GM19351 (cell line): ENCODE measurements at regions not wholly inside any gene's neighbourhood (a gene's known extent, or its start where the extent isn't known, plus 50 kb on each side); places are given as distances from the start of the nearest gene placed in this dataset.
"Not testable (repeated sequence)": the region's sequence is repeated elsewhere in the genome, so short reads cannot be mapped to it uniquely, and the experiment has no call there.

Experiments
- ATAC-seq: cut with Tn5 transposase; IDR thresholded peaks from one replicate; pipeline ENCODE4 v1.9.1; 2021; ENCODE audit warnings: mild to moderate bottlenecking, moderate library complexity; ENCODE audit not compliant: unreplicated experiment

GRCh38 chr10:108633046-108633445 is 1290.3 kb downstream of the XPNPEP1 start:
- no peak for ATAC-seq

- peak; percentile 30 for ATAC-seq
These were observed 1291.2 kb downstream of the XPNPEP1 start for GRCh38 chr10:108632144-108632543.

GRCh38 chr10:108631332-108631731 is 1292.0 kb downstream of the XPNPEP1 start:
- peak; percentile 94 for ATAC-seq

GRCh38 chr10:108629834-108630233 is 1293.5 kb downstream of the XPNPEP1 start:
- no peak for ATAC-seq

DNA sequence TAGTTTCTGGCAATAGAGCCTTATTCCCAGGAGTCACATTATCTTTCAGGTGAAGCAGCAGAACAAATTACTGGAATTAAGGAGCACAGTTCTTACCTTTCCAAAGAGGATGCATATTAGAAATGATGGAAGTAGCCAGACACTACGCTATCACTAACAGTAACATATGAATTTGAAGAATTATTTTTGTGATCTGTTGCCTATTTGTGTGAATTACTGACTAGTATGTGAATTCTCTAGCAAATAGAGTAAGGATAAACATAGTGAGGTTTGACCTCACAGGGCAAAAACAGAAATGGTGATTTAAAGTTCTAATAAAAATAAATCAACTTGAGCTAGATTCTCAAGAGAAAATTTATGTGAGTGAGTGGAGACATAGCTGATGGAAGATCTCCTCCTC is 1299.3 kb downstream of the XPNPEP1 start:
- no peak for ATAC-seq

- no peak for ATAC-seq
These were observed 1302.3 kb downstream of the XPNPEP1 start for GRCh38 chr10:108620821-108621534.

DNA sequence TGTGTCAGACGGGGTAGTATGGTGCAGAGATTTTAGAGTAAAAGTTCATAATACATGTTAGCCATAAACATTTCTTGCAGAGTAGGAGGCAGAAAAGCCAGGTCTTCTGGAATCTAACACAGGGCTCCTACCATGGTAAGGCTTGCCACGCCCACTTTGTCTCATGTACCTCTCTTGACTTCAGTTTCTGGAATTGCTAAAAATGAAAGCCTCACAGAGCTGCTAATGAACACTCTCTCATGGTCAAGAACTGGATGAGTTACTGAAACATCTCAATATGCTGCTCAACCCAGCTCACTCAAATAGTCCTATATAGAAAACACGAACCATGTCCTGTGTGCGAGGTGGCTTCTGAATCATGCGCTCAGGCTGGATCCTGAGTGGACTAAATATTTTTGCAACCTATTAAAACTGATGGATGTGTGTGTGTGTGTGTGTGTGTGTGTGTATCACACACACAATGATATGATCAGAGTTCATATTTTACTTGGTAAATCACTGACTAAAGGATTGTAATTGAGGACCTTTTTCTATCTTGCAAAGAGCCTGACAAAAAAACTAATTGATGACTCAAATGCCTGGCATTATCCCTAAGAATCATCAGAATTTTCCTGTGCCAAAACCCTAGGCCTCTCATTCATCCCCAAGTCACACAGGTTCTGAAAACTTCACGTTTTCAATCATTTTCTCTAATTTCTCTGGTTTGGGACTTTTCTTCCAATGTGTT is 1306.6 kb downstream of the XPNPEP1 start:
- ATAC-seq, result no peak

- ATAC-seq, result no peak
These were observed 1307.6 kb downstream of the XPNPEP1 start for GRCh38 chr10:108615576-108616320.

DNA sequence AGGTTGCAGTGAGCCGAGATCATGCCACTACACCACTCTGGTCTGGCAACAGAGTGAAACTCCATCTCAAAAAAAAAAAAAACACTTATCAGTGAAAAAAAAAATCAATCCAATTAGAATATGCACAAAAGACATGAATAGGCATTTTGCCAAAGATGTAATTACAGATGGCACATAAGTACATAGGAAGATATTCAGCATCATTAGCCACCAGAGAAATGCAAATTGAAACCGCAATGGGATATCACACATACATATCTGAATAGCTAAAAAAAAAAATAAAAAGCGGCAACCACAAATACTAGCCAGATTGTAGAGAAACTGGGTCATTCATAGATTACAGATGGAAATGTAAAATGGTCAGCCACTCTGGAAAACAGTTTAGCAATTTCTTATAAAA is 1310.8 kb downstream of the XPNPEP1 start:
- no peak for ATAC-seq

- no peak for ATAC-seq
These were observed 1314.5 kb downstream of the XPNPEP1 start for GRCh38 chr10:108608860-108609259.

DNA sequence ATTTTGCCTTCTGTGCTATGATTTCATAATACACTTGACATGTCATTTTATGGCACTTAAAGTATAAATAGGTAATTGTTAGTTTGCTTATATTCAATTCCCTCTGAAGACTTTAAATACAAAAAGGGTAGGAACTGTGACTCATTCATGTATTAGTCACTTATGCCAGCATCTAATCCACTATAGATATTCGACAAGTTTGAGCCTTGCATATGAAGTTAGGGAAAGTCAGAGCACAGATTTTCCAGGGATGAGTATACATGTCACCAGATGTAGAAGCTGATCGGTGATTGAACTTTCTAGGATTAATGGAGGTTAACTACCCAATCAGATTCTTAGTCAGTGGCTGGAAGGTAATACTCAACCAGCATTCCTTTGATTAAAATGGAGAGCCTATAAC is 1321.5 kb downstream of the XPNPEP1 start:
- no peak for ATAC-seq

- not testable (repeated sequence) for ATAC-seq
These were observed 1322.8 kb downstream of the XPNPEP1 start for GRCh38 chr10:108600511-108600910.

DNA sequence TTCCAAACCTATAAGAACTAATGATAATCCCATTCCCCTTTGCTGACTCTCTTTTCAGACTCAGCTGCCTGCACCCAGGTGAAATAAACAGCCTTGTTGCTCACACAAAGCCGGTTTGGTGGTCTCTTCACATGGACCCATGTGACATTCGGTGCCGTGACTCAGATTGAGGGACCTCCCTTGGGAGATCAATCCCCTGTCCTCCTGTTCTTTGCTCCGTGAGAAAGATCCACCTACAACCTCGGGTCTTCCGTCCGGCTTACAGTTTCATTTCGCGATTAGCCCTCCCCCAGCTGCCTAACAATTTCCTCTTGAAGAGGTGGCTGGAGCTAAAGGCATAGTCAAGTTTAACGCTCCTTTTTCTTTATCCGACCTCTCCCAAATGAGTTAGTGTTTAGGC is 1324.0 kb downstream of the XPNPEP1 start:
- peak; percentile 49 for ATAC-seq

DNA sequence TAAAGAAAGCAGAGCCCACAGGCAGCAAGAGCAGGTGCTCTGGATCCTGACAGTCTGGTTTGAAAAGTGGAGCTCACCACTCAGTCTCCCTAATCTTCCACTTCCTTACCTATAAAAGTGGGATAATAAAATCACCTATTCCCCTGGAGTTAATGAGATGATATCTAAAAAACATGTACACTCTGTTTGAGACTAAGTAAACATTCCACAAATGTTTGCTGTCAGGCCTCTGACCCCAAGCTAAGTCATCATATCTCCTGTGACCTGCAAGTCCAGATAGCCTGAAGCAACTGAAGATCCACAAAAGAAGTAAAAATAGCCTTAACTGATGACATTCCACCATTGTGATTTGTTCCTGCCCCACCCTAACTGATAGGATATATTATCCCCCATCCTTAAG is 1324.5 kb downstream of the XPNPEP1 start:
- no peak for ATAC-seq

DNA sequence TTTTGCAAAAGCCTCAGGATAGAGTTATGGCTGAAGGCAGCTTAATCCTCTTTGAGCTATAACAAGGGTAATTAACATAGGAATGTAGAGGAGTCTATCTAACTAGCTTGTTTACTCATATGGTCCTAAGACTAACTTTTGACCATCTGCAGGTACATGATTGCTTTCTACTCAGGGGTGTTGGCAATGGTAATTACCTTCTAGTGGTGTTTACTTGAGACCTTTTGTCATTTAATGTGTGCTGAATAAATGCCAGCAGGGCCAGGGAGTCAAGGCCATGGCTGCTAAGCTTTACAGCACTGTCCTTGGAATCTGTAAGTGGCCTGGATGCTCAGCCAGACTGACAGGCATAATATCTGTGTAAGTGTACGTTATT is 1325.0 kb downstream of the XPNPEP1 start:
- no peak for ATAC-seq

DNA sequence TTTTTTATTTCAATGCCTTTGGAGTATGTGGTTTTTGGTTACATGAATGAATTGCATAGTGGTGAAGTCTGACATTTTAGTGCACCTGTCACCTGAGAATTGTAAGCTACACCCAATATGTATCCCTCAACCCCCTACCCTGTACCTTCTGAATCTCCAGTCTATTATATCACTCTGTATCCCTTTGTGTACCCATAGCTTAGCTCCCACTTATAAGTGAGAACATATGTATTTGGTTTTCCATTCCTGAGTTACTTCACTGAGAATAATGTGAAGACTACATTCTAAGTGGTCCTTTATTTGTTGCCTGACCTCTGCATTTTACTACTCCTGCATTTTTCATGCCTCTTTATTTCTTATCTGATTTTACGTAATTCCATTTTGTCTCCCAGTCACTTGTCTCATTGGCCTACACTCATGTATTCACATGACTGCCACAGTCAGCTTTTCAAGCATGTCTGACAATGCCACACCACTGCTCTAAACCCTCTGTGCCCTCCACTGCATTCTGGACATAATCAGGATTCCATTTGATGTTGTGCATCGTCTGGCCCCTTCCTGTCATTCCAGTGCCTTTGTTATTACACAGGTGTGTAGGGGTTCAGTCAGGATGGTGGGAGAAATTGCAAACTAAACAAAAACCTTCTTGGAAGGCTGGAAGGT is 1325.5 kb downstream of the XPNPEP1 start:
- ATAC-seq, result no peak

DNA sequence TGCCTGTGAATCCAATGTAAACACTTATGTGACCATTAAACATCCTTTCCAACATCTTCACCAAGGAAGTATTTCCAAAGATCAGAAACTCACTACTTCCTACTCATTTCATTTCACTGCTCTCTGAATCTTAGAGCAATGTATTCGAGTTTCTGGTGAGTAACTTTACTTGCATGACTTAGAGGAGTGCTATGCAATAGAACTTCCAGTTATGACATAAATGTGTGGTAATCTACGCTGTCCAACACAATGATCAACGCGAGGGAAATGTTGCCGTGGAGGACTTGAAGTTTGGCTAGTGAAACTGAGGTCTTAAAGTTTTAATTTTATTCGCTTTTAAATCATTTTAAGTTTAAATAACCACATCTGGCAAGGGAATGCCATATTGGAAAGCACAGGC is 1326.3 kb downstream of the XPNPEP1 start:
- no peak for ATAC-seq

DNA sequence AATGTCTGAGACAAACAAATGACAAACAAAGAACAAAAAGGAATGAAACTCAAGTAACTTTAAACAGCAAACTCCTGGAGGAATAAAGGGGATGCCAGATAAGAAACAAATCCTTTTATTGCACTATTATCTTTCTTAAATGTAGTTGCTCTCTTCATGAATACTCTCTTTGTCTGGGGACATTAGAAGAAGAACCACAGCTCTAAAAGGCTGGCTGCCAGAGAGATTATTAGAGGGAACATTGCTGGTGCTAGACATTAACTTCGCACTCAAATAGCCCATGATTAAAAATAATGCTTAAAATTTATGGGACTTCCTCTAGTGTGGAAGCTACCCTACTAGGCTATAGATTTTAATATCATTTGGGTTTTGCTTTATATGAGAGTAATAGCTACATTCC is 1330.4 kb downstream of the XPNPEP1 start:
- no peak for ATAC-seq

GRCh38 chr10:108591417-108591816 is 1331.9 kb downstream of the XPNPEP1 start:
- no peak for ATAC-seq

DNA sequence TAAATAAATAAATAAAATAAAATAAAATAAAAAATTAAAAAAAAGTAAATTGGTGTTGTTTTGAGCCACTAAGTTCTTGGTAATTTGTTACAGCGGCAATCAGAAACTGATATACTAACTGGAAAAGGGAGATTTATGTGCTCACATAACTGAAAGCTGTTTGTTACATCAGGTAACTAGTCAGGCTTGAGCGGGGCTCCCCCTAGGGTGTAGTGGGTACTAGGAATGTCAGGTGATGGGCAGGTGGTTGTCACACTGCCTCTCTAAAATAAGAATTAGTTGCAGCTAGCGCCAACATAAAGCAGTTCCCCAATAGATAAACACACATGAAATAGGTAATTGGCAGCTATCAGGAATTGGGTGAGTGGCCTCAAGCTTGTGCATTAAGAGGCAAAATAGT is 1336.9 kb downstream of the XPNPEP1 start:
- no peak for ATAC-seq

- no peak for ATAC-seq
These were observed 1339.4 kb downstream of the XPNPEP1 start for GRCh38 chr10:108583877-108584276.
